Ovary (tissue), 7 donors: ENCODE measurements at regions not wholly inside any gene's neighbourhood (a gene's known extent, or its start where the extent isn't known, plus 50 kb on each side); places are given as distances from the start of the nearest gene placed in this dataset.

ENCODE experiments used
- DNase-seq, 5 donors: peaks; one replicate each; pipeline ENCODE4 v3.0.0-alpha.2; 2019 to 2020
- H3K27ac ChIP-seq, 2 donors: fragments of 200-600 bp; one replicate each; pipeline versions ENCODE4 v1.5.1 to v1.8.0; 2019 to 2022
- H3K27me3 ChIP-seq: fragments of 200-600 bp; one replicate; pipeline ENCODE4 v1.8.0; 2022
- H3K36me3 ChIP-seq: fragments of 200-600 bp; sonication (generic); one replicate; pipeline ENCODE4 v1.5.1; 2019
- H3K4me1 ChIP-seq: one replicate; pipeline ENCODE4 v1.8.1; 2013; ENCODE audit warnings: mild to moderate bottlenecking, moderate library complexity; ENCODE audit not compliant: insufficient read depth
- H3K4me3 ChIP-seq: fragments of 200-600 bp; sonication (generic); one replicate; pipeline ENCODE4 v1.5.1; 2017
- H3K9me3 ChIP-seq, 2 donors: fragments of 200-600 bp in 1 of 2; sonication (generic) in 1 of 2; one replicate each; pipeline versions ENCODE4 v1.5.1 to v1.8.1; 2013 to 2019; ENCODE audit warnings: mild to moderate bottlenecking in 1 of 2, moderate library complexity in 1 of 2
- EP300 ChIP-seq: sonication (generic); formaldehyde crosslinking; IDR thresholded peaks from one replicate; pipeline ENCODE4 v1.6.1; 2017; ENCODE audit warnings: antibody characterized with exemption
- POLR2A ChIP-seq: fragments of 450-650 bp; IDR thresholded peaks from one replicate; pipeline ENCODE4 v1.6.1; 2017; ENCODE audit warnings: antibody characterized with exemption, mild to moderate bottlenecking, moderate library complexity
- WGBS, 3 donors: extraction: QIAGEN DNeasy Blood & Tissue Kit in 1 of 3; methylation state at CpG; one replicate each; pipeline versions ENCODE4 v1.1.5 to v1.1.7; 2013 to 2017; 5-methylcytosine and 5-hydroxymethylcytosine counted together
- intact Hi-C, 4 donors: fragments of 100-400 bp; cut with DNase I; formaldehyde crosslinking; loops; one replicate each; pipeline versions ENCODE4 v1.11.0 to v1.15.1; 2022 to 2023
- TF ChIP-seq, protein P1 (sequence below), 3 donors: fragments of 450-650 bp in 2 of 3; fragments of 200-600 bp in 1 of 3; IDR thresholded peaks; one replicate each; pipeline versions ENCODE4 v1.5.1 to v1.8.0; 2016 to 2022; ENCODE audit warnings: antibody characterized with exemption in 3 of 3, mild to moderate bottlenecking in 1 of 3
- donor health status: DM: no; HTN: no; CAD: no; lungs with moderate emphysema.
- donor health status: DM: no; HTN: no; CAD: no.
- donor health status: Bipolar disorder and iron deficiency.
- donor health status: DM: no; HTN: no; CAD: no.
- donor health status: DM: yes; HTN: yes; CAD: no.

DNA sequence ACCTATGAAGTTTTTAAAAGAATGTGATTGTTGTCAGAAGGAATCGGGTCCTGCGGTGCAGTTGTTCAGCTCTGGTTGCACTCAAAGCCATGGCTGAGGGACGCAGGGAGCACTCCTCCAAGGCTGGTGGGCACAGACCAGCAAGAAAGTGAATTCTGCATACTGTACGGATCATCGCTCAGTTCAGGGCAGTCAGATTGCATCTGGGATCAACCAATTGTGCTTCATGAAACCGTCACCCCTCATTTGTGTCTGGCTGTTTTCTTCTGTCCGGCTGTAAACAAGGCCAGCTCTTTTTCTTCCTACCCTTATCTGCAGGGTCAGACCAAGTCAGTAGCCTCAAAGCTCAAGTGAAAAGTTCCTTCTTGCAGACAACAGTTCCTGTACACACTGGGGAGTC is 478.3 kb downstream of the TFAP2A start:
- intact Hi-C loops, result no loop called here
- no peaks in the 10 kb centered on the region for H3K9me3 ChIP-seq
- H3K27ac ChIP-seq, result no peak overlapping the region
- 64 to 74% (median 67%) methylated on average over 7 of the region's 7 CpGs for WGBS, 3 donors
- DNase-seq, result no peak
- no peaks in the 10 kb centered on the region for H3K36me3 ChIP-seq
- no peaks in the 10 kb centered on the region for H3K27me3 ChIP-seq
- no peak for TF ChIP-seq EP300
- no peak for TF ChIP-seq POLR2A
- H3K4me3 ChIP-seq, result no peak overlapping the region
- no peaks in the 10 kb centered on the region for H3K4me1 ChIP-seq

GRCh38 chr6:9933677-9934076 is 481.2 kb downstream of the TFAP2A start:
- no peak overlapping the region for H3K4me3 ChIP-seq
- H3K9me3 ChIP-seq, result no peaks in the 10 kb centered on the region
- DNase-seq, result no peak
- intact Hi-C loops, result no loop called here
- WGBS, 3 donors, result 81 to 90% (median 83%) methylated on average over 2 of the region's 2 CpGs
- H3K36me3 ChIP-seq, result no peaks in the 10 kb centered on the region
- no peaks in the 10 kb centered on the region for H3K4me1 ChIP-seq
- H3K27me3 ChIP-seq, result no peaks in the 10 kb centered on the region
- no peak overlapping the region for H3K27ac ChIP-seq
- TF ChIP-seq, protein P1, sequence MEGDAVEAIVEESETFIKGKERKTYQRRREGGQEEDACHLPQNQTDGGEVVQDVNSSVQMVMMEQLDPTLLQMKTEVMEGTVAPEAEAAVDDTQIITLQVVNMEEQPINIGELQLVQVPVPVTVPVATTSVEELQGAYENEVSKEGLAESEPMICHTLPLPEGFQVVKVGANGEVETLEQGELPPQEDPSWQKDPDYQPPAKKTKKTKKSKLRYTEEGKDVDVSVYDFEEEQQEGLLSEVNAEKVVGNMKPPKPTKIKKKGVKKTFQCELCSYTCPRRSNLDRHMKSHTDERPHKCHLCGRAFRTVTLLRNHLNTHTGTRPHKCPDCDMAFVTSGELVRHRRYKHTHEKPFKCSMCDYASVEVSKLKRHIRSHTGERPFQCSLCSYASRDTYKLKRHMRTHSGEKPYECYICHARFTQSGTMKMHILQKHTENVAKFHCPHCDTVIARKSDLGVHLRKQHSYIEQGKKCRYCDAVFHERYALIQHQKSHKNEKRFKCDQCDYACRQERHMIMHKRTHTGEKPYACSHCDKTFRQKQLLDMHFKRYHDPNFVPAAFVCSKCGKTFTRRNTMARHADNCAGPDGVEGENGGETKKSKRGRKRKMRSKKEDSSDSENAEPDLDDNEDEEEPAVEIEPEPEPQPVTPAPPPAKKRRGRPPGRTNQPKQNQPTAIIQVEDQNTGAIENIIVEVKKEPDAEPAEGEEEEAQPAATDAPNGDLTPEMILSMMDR (IDR thresholded peaks at IDR 0.05), result no peak
- TF ChIP-seq EP300 (no peak), POLR2A (no peak)

GRCh38 chr6:9927275-9927674 is 487.6 kb downstream of the TFAP2A start:
- intact Hi-C loops, result no loop called here
- Histone ChIP-seq H3K36me3 (no peaks in the 10 kb centered on the region), H3K9me3 (no peaks in the 10 kb centered on the region), H3K27me3 (no peaks in the 10 kb centered on the region), H3K27ac (no peak overlapping the region), H3K4me3 (no peak overlapping the region), H3K4me1 (no peaks in the 10 kb centered on the region)
- WGBS, 3 donors, result 90 to 96% (median 93%) methylated on average over 1 of the region's 1 CpG
- TF ChIP-seq, protein P1 (IDR thresholded peaks at IDR 0.05), result no peak
- TF ChIP-seq EP300 (no peak), POLR2A (no peak)
- no peak for DNase-seq

DNA sequence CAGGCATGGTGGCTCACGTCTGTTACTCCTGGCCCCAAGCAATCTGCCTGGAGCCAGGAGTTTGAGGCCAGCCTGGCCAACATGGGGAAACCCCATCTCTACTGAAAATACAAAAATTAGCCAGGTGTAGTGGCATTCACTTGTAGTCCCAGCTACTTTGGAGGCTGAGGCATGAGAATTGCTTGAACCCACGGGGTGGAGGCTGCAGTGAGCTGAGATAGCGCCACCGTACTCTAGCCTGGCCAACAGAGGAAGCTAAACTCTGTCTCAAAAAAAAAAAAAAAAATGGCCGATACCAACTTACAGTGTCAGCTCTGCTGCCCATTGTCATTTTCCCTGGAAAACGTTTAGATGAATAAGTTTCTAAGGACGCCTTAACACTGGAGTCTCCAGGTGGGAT is 489.9 kb downstream of the TFAP2A start:
- no peaks in the 10 kb centered on the region for H3K36me3 ChIP-seq
- WGBS, 3 donors, result 74 to 86% (median 75%) methylated on average over 7 of the region's 7 CpGs
- H3K27ac ChIP-seq, result no peak overlapping the region
- TF ChIP-seq EP300 (no peak), POLR2A (no peak)
- TF ChIP-seq, protein P1 (IDR thresholded peaks at IDR 0.05), result no peak
- intact Hi-C loops, result no loop called here
- no peaks in the 10 kb centered on the region for H3K27me3 ChIP-seq
- no peaks in the 10 kb centered on the region for H3K4me1 ChIP-seq
- H3K4me3 ChIP-seq, result no peak overlapping the region
- no peaks in the 10 kb centered on the region for H3K9me3 ChIP-seq
- DNase-seq, result no peak

DNA sequence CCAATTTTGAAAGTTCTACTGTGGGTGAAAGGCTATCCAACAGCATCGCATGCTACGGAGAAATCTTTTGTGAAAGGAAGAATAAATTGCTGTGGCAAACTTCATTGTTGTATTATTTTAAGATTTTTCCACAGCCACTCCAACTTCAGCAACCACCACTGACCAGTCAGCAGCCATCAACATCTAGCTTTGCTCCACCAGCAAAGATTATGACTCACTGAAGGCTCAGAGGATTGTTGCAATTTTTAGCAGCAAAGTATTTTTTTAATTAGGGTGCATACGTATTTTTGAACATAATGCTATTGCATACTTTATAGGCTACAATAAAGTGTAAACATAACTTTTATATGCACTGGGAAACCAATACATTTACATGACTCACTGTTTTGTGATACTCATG is 493.5 kb downstream of the TFAP2A start:
- H3K36me3 ChIP-seq, result no peaks in the 10 kb centered on the region
- no peaks in the 10 kb centered on the region for H3K4me1 ChIP-seq
- no peak overlapping the region for H3K27ac ChIP-seq
- intact Hi-C loops, result no loop called here
- H3K27me3 ChIP-seq, result no peaks in the 10 kb centered on the region
- DNase-seq, result no peak
- no peaks in the 10 kb centered on the region for H3K9me3 ChIP-seq
- H3K4me3 ChIP-seq, result no peak overlapping the region
- TF ChIP-seq, protein P1 (IDR thresholded peaks at IDR 0.05), result no peak
- TF ChIP-seq EP300 (no peak), POLR2A (no peak)
- 84 to 90% (median 85%) methylated on average over 3 of the region's 3 CpGs for WGBS, 3 donors
